SK-N-SH treated with all-trans-retinoic acid at 6 μM for 48 hours (cell line): ENCODE measurements at regions not wholly inside any gene's neighbourhood (a gene's known extent, or its start where the extent isn't known, plus 50 kb on each side); places are given as distances from the start of the nearest gene placed in this dataset.
"Not testable (repeated sequence)": the region's sequence is repeated elsewhere in the genome, so short reads cannot be mapped to it uniquely, and the experiment has no call there.

ENCODE experiments used
- ARNTL ChIP-seq: fragments of 450-650 bp; formaldehyde crosslinking; IDR thresholded peaks from 2 replicates; pipeline ENCODE4 v1.5.0; 2020; ENCODE audit warnings: low read depth, mild to moderate bottlenecking, moderate library complexity, borderline replicate concordance
- CSRNP3 ChIP-seq: fragments of 250-450 bp; sonication (Bioruptor Pico); IDR thresholded peaks from 2 replicates; pipeline ENCODE4 v1.5.1; 2021; ENCODE audit warnings: mild to moderate bottlenecking, moderate library complexity
- ISL1 ChIP-seq: fragments of 250-450 bp; sonication (Bioruptor Pico); IDR thresholded peaks from 2 replicates; pipeline ENCODE4 v2.1.2; 2022; ENCODE audit warnings: mild to moderate bottlenecking, moderate library complexity
- OSR1 ChIP-seq: fragments of 250-450 bp; sonication (Bioruptor Pico); IDR thresholded peaks from 2 replicates; pipeline ENCODE4 v1.8.0; 2022; ENCODE audit warnings: moderate library complexity, mild to moderate bottlenecking, inconsistent platforms
- PATZ1 ChIP-seq: fragments of 250-450 bp; sonication (Bioruptor Pico); IDR thresholded peaks from 2 replicates; pipeline ENCODE4 v1.8.0; 2020; ENCODE audit warnings: mild to moderate bottlenecking, moderate library complexity, borderline replicate concordance
- SNAI2 ChIP-seq: fragments of 250-450 bp; sonication (Bioruptor Pico); IDR thresholded peaks from 2 replicates; pipeline ENCODE4 v1.5.0; 2020; ENCODE audit warnings: mild to moderate bottlenecking, moderate library complexity
- TCF4 ChIP-seq: fragments of 250-450 bp; sonication (Bioruptor Pico); IDR thresholded peaks from 2 replicates; pipeline ENCODE4 v1.8.0; 2021; ENCODE audit warnings: mild to moderate bottlenecking, moderate library complexity, borderline replicate concordance
- ZFP30 ChIP-seq: fragments of 450-650 bp; formaldehyde crosslinking; IDR thresholded peaks from 2 replicates; pipeline ENCODE4 v1.5.0; 2022; ENCODE audit warnings: mild to moderate bottlenecking, moderate library complexity

- TF ChIP-seq OSR1 (CRISPR knock-in tag); ZFP30 (CRISPR knock-in tag); TCF4; SNAI2 (CRISPR knock-in tag); ARNTL; PATZ1; CSRNP3 (CRISPR knock-in tag); ISL1 (CRISPR knock-in tag): not testable (repeated sequence)
Measured at GRCh38 chr9:64016246-64016645, 1268.8 kb downstream of the FOXD4L5 start.
